ENCODE measurements at regions not wholly inside any gene's neighbourhood (a gene's known extent, or its start where the extent isn't known, plus 50 kb on each side); places are given as distances from the start of the nearest gene placed in this dataset.

- TF ChIP-seq MAX (IDR thresholded peaks at IDR 0.05), result no peak
- no peak for TF ChIP-seq YY1 (IDR thresholded peaks at IDR 0.05; ENCODE audit: low read depth)
- no peak for TF ChIP-seq CREB1 (IDR thresholded peaks at IDR 0.05; ENCODE audit: low read depth)
- TF ChIP-seq FOXM1 (IDR thresholded peaks at IDR 0.05; ENCODE audit: borderline replicate concordance, low read depth), result no peak
- no peak for TF ChIP-seq EGR1 (IDR thresholded peaks at IDR 0.05)
- no peak for TF ChIP-seq USF1 (IDR thresholded peaks at IDR 0.05)
- TF ChIP-seq TAF1 (IDR thresholded peaks at IDR 0.05; ENCODE audit: low read depth), result no peak
- no peak for TF ChIP-seq RAD21 (IDR thresholded peaks at IDR 0.05; ENCODE audit: low read depth)
- TF ChIP-seq CEBPB (IDR thresholded peaks at IDR 0.05), result no peak
- TF ChIP-seq ZBTB7A (IDR thresholded peaks at IDR 0.05; ENCODE audit: low read depth), result no peak
- no peak for TF ChIP-seq TCF12 (IDR thresholded peaks at IDR 0.05; ENCODE audit: low read depth)
- no peak for TF ChIP-seq EP300 (IDR thresholded peaks at IDR 0.05; ENCODE audit: borderline replicate concordance)
- TF ChIP-seq NFIC (IDR thresholded peaks at IDR 0.05), result no peak
- TF ChIP-seq TEAD4 (IDR thresholded peaks at IDR 0.05), result no peak
- TF ChIP-seq, protein P1, sequence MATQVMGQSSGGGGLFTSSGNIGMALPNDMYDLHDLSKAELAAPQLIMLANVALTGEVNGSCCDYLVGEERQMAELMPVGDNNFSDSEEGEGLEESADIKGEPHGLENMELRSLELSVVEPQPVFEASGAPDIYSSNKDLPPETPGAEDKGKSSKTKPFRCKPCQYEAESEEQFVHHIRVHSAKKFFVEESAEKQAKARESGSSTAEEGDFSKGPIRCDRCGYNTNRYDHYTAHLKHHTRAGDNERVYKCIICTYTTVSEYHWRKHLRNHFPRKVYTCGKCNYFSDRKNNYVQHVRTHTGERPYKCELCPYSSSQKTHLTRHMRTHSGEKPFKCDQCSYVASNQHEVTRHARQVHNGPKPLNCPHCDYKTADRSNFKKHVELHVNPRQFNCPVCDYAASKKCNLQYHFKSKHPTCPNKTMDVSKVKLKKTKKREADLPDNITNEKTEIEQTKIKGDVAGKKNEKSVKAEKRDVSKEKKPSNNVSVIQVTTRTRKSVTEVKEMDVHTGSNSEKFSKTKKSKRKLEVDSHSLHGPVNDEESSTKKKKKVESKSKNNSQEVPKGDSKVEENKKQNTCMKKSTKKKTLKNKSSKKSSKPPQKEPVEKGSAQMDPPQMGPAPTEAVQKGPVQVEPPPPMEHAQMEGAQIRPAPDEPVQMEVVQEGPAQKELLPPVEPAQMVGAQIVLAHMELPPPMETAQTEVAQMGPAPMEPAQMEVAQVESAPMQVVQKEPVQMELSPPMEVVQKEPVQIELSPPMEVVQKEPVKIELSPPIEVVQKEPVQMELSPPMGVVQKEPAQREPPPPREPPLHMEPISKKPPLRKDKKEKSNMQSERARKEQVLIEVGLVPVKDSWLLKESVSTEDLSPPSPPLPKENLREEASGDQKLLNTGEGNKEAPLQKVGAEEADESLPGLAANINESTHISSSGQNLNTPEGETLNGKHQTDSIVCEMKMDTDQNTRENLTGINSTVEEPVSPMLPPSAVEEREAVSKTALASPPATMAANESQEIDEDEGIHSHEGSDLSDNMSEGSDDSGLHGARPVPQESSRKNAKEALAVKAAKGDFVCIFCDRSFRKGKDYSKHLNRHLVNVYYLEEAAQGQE (IDR thresholded peaks at IDR 0.05; ENCODE audit: low read depth), result no peak
Observed at GRCh38 chr10:109062371-109062770, 860.9 kb downstream of the XPNPEP1 start.

GRCh38 chr10:109055243-109055642, 868.1 kb downstream of the XPNPEP1 start:
- no peak for TF ChIP-seq EGR1 (IDR thresholded peaks at IDR 0.05)
- TF ChIP-seq CREB1 (IDR thresholded peaks at IDR 0.05; ENCODE audit: low read depth), result no peak
- TF ChIP-seq, protein P1 (IDR thresholded peaks at IDR 0.05; ENCODE audit: low read depth), result no peak
- TF ChIP-seq TAF1 (IDR thresholded peaks at IDR 0.05; ENCODE audit: low read depth), result no peak
- TF ChIP-seq USF1 (IDR thresholded peaks at IDR 0.05), result no peak
- TF ChIP-seq RAD21 (IDR thresholded peaks at IDR 0.05; ENCODE audit: low read depth), result no peak
- no peak for TF ChIP-seq TEAD4 (IDR thresholded peaks at IDR 0.05)
- TF ChIP-seq ZBTB7A (IDR thresholded peaks at IDR 0.05; ENCODE audit: low read depth), result no peak
- TF ChIP-seq EP300 (IDR thresholded peaks at IDR 0.05; ENCODE audit: borderline replicate concordance), result no peak
- TF ChIP-seq TCF12 (IDR thresholded peaks at IDR 0.05; ENCODE audit: low read depth), result no peak
- no peak for TF ChIP-seq FOXM1 (IDR thresholded peaks at IDR 0.05; ENCODE audit: borderline replicate concordance, low read depth)
- TF ChIP-seq NFIC (IDR thresholded peaks at IDR 0.05), result no peak

GRCh38 chr10:109047856-109048255, 875.5 kb downstream of the XPNPEP1 start:
- no peak for TF ChIP-seq CEBPB (IDR thresholded peaks at IDR 0.05)
- no peak for TF ChIP-seq TCF12 (IDR thresholded peaks at IDR 0.05; ENCODE audit: low read depth)
- TF ChIP-seq, protein P1 (IDR thresholded peaks at IDR 0.05; ENCODE audit: low read depth), result no peak
- TF ChIP-seq YY1 (IDR thresholded peaks at IDR 0.05; ENCODE audit: low read depth), result no peak
- TF ChIP-seq NFIC (IDR thresholded peaks at IDR 0.05), result no peak
- TF ChIP-seq TEAD4 (IDR thresholded peaks at IDR 0.05), result no peak
- no peak for TF ChIP-seq ZBTB7A (IDR thresholded peaks at IDR 0.05; ENCODE audit: low read depth)
- no peak for TF ChIP-seq MAX (IDR thresholded peaks at IDR 0.05)
- TF ChIP-seq CREB1 (IDR thresholded peaks at IDR 0.05; ENCODE audit: low read depth), result no peak
- TF ChIP-seq EP300 (IDR thresholded peaks at IDR 0.05; ENCODE audit: borderline replicate concordance), result no peak
- no peak for TF ChIP-seq TAF1 (IDR thresholded peaks at IDR 0.05; ENCODE audit: low read depth)
- no peak for TF ChIP-seq USF1 (IDR thresholded peaks at IDR 0.05)

DNA sequence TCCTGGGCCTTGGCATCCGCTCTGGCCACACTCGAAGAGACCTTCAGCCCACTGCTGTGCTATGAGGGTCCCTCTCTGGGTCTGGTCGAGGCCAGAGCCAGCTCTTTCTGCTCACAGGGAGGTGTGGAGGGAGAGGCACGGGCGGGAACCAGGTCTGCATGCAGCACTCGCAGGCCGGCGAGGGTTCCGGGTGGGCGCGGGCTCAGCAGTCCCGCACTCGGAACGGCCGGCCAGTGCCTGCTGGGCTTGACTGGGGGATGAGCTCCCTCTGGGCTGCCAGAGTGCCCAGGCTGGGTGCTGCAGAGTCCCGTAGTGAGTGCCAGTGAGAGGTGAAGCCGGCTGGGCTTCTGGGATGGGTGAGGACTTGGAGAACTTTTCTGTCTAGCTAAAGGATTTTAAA, 882.7 kb downstream of the XPNPEP1 start:
- TF ChIP-seq EP300 (IDR thresholded peaks at IDR 0.05; ENCODE audit: borderline replicate concordance) (no peak), TEAD4 (IDR thresholded peaks at IDR 0.05) (no peak), TAF1 (IDR thresholded peaks at IDR 0.05; ENCODE audit: low read depth) (no peak), TCF12 (IDR thresholded peaks at IDR 0.05; ENCODE audit: low read depth) (no peak), CREB1 (IDR thresholded peaks at IDR 0.05; ENCODE audit: low read depth) (no peak), ZBTB7A (IDR thresholded peaks at IDR 0.05; ENCODE audit: low read depth) (no peak), USF1 (IDR thresholded peaks at IDR 0.05) (no peak), CEBPB (IDR thresholded peaks at IDR 0.05) (no peak), RAD21 (IDR thresholded peaks at IDR 0.05; ENCODE audit: low read depth) (no peak)

Measured in Ishikawa (cell line).